Pons (tissue), 1 donor: ENCODE measurements at regions not wholly inside any gene's neighbourhood (a gene's known extent, or its start where the extent isn't known, plus 50 kb on each side); places are given as distances from the start of the nearest gene placed in this dataset.

Source experiments
- DNase-seq: peaks from one replicate; pipeline ENCODE4 v3.0.0-alpha.2; 2016; ENCODE audit warnings: low spot score

DNA sequence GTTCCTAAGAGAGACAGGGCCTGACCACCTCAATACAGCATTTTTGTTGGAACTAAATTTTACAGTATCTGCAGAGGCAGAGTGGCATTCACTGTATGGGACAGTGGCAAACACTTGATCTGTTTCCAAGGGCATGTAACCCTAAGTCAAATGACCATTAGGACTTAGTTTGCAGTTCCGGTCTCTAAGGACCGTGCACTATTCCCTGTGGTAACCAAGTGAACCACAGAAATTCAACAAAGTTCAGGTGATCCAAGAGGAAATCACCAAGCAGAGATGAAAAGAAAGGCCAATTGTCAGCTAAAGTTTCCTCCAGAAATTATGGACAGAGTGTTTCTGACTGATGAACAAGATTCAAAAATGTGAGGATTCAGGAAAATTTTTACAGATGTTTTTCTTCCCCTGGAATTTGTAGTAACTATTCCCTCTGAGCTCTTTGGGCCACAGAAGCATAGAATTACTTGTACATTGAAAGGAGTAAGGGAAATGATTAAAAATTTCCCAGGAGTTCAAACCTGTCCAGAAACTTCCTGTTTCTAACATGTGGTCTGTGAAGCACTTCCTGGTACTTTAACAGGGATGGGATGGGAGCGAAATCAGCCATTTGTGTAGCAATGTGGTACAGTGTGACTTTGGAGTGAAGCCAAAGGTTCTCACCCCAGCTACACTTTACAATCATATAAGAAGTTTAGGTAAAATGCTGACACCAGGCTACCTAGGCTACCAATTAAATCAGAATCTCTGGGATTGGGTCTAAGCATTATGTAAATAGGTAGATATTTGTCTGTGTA, 266.1 kb upstream of the MAP3K1 start:
- no peak for DNase-seq

DNA sequence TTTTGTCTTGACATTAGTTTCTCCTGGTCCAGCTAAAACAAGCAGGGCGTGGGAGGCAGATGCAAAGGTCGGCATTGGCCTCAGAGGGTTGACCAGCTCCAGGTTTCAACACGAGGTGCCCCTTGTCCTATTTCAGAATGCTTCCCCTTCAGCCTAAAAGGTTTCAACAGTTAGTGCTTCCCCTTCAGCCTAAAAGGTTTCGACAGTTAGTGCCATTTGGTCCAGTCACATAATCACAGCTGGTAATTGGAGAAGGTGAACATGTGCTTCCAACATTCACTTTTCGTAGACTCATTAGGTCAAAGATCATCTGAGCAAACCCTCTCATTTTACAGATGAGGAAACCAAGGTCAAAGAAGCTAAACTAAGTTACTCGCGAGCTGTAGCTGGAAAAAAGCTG, 270.3 kb upstream of the MAP3K1 start:
- no peak for DNase-seq

DNA sequence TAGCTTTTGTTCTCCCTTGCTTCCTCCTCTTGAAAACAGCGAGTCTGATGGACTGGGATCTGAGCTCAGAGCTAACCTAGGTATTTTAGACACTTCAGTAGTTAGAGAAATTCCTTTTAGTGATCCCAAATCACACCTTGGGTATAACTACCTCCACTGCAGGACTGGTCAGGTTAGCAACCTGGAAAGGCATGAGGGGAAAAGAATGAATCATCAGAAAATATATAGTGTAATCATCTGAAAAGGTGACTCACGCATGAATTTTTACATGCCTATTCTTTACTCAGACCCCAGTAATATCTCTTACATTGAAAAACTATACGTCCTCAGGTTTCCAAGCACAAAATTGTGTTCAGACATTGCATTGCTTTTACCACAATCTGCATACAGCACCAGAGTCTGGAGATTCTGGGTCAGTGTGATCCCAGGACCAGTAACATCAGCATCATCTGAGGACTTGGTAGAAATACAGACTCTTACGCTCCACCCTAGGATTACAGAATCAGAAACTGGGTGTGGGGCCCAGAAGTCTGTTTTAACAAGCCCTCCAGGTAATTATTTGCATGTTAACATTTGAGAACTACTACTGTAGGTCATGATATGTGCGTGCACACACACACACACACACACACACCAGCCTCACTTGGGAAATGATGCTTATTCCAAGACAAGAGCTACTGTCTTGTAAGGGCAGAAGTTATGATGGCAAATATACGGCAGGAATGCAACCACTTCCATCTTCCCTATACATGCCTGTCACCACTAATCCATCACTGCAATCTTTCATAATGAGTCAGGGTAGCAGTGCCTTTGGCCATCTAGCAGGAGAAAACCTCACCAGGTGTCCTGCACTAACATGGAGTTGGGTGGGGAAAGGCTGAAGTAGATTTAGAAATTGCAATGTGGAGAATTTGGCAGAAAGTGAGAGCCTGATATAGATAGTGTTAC, 271.6 kb upstream of the MAP3K1 start:
- no peak for DNase-seq

DNA sequence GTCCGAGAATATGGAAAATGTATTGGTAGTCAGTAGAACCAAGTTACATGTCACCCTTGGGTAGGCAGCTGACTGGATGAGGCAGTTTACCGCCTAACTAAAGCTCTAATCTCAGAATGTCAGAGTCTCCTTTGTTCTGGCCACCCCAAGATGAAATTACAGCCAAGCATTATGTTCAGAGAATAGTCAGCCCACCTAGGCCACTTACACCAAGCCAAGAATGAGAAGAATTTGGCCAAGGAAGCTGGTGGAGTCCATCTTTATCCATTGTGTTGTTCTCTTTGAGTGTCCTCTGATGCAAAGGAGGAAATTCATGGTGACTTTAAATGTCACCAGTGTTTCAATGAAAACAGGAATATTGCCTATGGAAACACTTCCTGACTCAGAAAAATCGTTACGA, 275.1 kb upstream of the MAP3K1 start:
- no peak for DNase-seq

DNA sequence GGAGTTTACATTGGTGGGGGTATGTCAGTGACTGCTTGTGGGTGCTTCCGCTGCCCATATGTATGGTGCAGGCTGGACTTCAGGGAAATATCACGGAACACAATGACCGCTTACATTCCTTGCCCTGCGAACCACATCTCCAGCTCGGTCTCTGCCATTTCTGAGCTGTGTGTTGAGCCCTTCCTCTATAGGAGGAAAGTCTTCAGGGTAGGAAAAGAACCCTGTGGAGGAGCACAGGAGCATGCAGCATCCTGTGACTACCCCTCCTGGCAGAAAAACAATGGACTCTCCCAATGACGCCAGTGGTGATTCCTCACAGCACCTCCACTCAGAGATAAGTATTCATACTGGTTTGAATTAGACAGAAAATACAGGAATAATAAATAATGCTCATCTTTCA, 276.8 kb upstream of the MAP3K1 start:
- no peak for DNase-seq

DNA sequence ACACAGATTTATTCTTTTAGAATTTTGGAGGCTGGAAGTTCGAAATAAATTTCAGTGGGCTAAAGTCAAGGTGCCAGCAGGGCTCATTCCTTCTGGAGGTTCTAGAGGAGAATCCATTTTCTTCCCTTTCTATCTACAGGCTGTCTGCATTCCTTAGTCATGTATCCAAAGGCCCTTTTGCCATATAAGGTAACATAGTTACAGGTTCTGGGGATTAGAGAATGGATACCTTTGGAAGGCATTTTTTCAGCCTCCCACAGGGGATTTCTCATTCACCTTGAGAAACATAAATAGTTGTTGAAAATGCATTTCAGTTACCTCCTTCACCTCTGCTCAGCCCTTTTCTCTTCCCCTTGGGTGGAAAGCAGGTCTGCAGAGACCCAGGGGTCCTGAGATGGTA, 280.0 kb upstream of the MAP3K1 start:
- DNase-seq: no peak

DNA sequence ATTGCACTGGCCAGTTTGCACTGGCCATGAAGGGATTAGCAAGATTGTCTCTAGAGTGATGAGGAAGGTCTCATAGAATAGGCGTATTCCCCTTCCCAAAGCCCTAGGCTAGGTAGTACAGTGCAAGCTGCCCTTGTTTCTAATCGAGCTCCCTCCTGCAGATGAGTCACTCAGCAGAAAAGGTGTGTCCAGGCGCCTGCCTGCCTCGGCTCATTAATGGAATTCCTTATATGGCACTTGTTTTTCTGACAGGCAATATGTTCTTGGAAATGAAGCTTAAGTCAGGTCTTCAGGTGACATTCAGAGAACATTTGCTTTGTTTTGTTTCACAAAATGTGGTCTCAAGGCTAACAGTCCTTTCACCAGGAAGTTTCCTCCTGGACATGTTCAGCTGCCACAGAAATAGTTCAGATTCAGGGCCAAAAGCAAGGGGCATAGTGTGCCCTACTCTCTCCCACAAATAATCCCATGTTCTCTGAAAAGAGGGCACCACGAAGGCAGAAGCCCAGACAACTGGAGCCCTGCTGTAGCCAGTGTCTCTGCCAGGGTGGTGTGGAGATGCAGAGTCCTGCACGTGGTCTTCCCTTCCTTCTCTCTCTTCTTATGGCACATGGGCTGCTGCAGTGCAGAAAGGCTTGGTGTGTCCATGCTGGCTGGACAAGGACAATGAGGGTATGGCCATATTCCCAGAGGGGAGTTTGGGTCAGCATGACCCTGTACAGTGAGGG, 281.1 kb upstream of the MAP3K1 start:
- DNase-seq: no peak

DNA sequence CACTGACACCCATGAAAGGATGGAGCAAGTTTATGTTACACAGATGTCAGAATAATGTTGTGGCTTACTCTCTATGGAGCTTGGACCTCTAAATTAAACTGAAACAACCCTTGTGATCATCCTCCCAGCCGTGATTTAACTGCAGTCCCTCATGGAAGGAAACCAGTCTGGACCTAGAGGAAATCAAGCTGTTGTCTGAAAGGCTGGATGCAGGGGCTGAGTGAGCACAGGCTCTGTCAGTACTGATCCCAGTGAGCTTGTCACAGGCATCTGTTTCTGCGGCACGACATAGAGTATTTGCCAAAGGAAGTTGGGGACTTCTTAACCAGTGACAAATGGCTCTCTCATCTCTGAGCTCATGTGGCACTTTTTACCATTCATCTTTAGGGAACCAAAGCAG, 282.9 kb upstream of the MAP3K1 start:
- DNase-seq: peak; percentile 80

DNA sequence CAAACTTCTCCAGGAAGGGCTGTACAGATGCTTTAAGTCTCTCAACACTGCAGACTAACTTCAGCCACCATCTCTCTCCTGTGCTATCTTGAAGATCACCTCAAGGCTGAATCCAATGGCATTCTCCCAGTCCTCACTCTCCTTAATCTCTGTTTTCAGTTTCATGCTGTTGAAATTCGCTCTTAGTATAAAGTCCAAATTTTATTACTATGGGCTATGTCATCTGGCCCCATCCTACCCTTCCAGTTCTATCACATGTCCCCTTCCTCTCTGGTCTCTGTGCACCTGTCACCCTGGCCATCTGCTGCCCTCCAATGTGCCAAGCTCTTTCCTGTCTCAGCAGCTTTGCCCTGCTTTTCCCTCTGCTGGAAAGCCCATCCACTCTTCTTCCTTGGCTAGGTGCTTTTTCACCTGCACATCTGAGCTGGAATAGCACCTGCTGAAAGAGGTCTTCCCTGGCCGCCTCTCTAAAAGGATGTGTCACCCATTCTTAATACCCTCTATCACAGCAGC, 284.7 kb upstream of the MAP3K1 start:
- no peak for DNase-seq

DNA sequence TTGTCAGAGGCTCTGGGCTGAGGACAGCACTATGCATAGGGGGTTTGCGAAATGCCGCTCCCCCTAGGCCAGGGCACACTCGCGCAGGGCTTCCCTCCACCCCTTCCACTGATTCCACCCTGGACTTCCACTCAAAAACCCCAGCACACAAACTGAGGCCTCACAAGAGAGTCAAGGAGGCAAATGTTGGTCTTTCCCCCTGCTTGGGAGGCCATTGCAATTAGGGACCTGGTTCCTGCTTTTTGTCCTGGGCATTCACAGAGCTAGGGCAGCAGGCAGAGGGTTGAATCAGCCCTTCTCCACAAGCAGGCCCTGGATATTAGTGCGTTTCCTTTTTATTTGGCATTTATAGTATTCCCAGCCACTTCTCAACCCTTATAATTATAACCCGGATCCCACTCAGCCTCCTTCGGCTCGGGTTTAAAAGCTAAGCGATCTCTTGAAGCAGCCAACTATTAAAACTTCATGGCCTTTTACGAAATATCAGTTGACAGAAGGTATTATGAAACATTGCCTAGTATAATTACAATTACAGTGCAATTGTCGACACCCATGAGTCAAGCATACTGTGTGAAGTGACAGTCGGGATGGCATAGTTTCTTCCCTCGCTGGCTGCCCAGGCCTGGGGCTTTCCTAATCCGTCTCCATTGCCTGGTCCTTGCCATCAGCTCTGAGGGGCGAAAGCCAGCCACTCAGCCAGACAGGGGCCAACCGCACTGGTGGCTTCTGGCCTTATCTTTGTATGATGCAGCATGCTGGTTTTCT, 285.5 kb upstream of the MAP3K1 start:
- DNase-seq: no peak

DNA sequence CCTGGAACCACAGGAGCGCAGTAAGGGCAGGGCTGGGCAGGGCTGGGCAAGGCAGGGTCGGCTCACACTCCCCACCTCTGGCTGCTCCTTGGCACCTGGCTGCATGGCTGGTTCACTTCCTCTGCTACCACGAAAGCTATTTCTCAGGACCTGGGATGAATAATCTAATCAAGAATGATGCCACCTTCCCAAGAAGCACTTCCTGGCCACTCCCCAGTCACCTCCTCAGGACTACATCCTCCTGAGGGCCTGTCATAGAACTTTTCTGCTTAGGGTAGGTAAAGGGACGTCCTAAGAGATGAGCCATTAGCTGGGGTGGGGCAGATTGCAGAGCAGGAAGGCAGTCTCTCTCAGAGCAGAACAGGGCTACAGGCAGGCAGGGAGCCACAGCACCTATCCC, 288.2 kb upstream of the MAP3K1 start:
- DNase-seq: no peak

DNA sequence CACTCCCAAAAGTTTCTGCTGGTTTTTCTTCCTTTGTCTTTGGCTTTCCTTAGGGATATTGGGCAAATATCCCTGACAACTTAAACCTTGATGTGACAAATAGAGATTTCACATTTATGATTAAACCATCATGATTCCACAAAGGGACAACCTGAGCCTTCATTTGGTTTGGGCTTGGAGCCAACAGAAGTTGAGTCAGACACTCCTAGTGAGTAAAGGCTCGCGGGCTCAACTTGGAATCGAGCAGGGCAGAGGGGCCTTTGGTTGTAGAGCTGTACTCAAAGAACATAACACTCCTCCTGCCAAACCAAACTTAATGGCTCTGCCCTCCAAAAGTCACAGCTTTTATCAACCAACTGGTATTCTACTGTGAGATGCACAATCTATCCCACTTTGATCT, 290.2 kb upstream of the MAP3K1 start:
- DNase-seq: no peak

DNA sequence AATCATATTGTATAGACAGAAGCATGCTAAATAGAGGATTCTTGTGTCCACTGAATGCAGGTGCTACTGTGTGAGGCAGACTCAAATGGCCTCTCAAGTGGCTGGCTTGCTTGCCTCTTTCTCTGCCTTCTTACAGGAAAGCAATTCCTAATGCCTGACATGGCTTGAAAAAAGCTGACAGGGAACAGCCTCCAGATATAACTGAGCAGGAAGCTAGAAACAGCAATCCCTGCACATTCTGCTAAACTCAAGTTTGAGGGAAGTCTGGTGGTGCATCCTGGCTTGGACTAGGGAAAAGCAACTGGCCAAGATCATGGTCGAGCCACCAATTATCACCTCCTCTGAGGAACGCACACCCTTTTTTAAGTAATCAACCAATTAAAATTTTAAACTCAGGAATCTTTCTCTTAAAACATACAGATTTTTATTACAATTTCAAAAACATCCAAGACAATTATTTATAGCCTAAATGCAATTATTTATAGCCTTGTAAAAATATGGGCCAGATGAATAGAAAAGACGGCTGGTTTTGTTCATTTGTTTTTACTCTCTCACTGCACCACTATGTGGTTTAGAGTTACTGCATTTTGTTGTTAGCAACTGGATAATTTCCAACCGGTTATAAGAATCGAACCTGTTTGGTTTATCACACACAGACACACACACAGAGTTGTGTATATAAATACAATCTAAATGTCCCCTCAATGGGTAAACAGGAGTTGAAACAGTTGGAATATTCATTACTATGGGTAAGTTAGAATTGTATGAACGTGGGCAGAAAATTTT, 290.9 kb upstream of the ANKRD55 start:
- DNase-seq: no peak

DNA sequence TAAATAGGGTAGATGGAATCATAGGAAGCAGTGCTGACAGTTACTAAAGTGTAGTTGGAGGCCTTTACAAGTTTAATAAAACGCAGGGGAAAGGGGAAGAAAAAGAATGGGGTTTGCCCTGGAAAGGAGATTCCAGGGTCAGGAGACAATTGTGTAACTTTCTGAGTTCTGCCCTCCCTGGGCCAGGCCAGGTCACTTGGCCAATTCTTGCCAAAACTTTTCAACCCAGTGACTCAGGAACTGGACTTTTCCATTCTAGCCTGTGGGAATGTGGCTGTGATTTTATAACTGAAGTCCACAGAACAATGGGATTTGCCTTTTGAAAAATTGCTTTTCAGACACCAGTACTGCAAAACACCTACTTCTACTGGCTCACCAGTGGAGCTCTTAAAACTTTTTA, 289.8 kb upstream of the ANKRD55 start:
- DNase-seq: peak; percentile 31

DNA sequence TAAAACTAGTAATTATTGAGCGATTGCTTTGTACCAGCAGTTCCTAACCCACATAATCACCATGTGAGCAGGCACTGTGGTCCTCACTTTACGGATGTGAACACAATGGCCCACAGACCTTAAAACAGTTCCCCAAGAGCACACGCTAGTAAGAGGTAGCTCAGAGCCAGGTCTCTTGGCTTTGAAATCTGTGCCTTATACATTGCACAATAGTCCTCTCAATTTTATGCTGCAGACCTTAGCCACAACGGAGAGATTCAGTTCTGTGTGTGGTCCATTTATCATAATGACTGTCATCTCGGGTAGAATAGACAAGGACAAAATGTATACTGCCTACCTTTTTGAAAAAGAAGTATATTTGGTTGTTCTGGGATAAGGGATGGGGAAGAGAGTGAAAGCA, 289.0 kb upstream of the ANKRD55 start:
- DNase-seq: no peak

DNA sequence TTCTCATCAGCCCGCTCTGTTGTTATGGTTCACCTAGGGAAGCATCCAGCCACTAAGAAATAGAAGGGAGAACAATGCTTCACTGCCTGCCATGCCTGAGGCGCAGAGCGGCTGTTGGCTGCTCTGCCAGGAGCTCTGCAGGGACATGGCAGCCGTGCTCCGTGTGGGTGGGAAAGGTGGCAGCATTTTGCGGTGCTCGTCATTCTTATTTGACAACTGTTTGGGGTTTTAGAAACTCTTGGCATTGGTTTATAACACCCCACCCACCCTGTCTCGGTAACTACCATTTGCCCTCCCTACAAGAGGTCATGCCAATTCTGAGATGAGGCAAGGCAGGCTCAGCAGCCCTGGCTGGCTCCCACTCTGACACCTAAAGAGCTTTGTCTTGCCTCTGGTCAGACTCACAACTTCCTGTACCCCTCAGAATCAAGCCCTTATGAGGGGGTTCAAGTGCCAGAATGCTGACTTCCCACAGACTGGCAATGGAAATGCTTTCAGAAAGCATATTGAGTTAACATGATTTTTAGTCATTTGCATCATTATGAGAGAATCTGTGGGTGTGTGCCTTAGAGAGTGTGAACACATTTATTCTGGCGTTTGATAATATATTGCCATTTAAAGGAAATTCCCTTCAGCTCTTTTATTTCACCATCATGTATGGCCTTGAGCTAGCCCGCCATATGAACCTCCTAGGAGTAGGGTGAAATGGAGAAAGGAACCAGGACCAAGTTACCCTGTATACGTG, 288.0 kb upstream of the ANKRD55 start:
- DNase-seq: no peak

DNA sequence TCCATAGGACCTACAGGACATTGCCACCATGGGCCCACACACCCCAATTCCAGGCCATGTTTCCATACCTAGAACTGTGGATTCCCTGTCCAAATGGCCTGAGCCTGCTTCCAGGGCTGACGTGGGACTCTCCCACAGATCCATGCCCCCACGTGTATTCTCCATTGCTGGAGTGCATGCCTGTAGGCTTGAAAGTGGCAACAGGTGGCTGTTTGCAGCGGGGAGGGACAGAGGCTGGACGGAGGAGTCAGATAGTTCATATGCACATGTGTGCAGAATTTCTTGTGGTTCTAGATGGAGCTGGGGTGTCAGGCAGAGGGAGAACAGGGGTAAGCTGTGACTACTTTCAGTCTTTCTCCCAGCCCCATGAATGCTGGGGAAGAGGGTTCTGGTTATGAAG, 285.7 kb upstream of the ANKRD55 start:
- no peak for DNase-seq

DNA sequence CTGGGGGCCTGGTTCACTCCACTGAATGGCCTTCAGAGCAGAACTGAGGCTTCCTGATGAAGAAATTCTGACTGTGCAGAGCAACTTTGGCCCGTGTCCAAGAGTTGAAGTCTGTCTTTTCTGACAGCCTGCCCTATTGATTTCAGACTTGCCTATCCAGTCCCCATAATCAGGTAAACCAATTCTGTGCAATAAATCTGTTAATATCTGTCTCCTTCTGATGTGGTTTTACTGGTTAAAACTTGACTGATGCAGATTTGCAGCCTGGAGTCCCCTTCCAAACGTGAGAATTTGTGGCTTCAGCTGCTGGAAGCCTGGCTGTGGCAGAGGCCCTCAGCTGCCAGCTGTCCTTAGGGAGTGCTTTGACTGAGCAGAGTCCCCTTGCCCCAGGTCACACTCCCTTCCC, 283.9 kb upstream of the ANKRD55 start:
- DNase-seq: peak; percentile 49

DNA sequence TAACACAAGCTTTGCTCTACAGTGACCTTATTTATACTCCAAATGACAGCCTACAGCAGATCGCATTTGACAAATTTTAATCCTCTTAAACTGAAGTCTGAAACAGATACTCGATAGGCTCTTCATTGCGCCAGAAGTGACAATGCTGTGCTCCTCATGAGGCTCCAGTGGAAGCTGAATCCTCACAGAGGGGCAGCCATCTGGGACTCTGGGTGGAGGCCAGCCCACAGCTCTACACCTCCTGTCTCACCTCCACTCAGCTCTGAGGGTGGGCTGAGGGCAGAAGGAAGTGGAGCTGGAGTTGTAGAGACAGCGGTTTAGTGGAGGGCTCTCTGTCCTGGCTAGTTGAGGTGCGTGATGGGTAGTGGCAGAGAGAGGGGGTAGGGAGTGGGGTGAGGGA, 283.3 kb upstream of the ANKRD55 start:
- DNase-seq: no peak

DNA sequence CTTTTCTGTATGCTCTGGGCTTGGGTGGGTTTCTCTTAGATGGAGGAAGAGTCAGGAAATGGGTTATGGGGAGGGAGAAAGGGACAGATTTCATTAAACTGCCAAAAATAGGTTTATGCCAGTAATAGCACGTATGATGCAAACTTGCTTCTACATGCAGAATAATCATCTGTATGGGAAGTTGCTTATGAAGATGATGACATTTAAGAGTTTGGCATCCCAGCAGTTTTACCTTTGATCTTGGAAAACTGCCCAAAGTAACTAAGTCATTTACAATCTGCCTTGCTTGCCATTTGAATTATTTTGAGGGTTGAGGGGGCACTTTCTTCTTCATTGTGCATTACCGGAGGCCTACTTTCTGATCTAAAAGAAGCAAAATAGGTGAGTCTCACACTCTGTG, 282.9 kb upstream of the ANKRD55 start:
- no peak for DNase-seq
